PC-3 (cell line): ENCODE measurements at regions not wholly inside any gene's neighbourhood (a gene's known extent, or its start where the extent isn't known, plus 50 kb on each side); places are given as distances from the start of the nearest gene placed in this dataset.

Experiments
- ATAC-seq: fragments of 200-7000 bp; cut with Tn5 transposase; 2 replicates; pipeline ENCODE4 v1.9.1; 2020; ENCODE audit warnings: mild to moderate bottlenecking, moderate library complexity
- BruUV-seq: library from RNA; stranded (reverse); fragments of 400-500 nt; replicated peaks from 2 replicates; lab custom pipeline; 2021; lab: Mats Ljungman, UMichigan
- CTCF ChIA-PET: fragments of 300-600 bp; sonication (Branson Sonifier 250); formaldehyde crosslinking; loops from one replicate; lab custom pipeline; 2022; ENCODE audit warnings: antibody characterized with exemption; lab: Charles Lee
- POLR2A ChIA-PET: fragments of 300-600 bp; sonication (Branson Sonifier 250); formaldehyde crosslinking; loops from one replicate; lab custom pipeline; 2022; ENCODE audit warnings: antibody characterized with exemption; ENCODE audit not compliant: unreplicated experiment; lab: Charles Lee
- DNase-seq: peaks from one replicate; pipeline ENCODE4 v3.0.0-alpha.2; 2015
- H2AFZ ChIP-seq: fragments of 300-600 bp; sonication (generic); 2 replicates; pipeline ENCODE4 v1.6.0; 2016; ENCODE audit warnings: antibody characterized with exemption, low read length
- H3F3A ChIP-seq: fragments of 300-600 bp; sonication (generic); one replicate; pipeline ENCODE4 v1.6.0; 2017; ENCODE audit warnings: antibody characterized with exemption, low read length, control low read depth, mild to moderate bottlenecking; ENCODE audit not compliant: unreplicated experiment
- H3K27ac ChIP-seq: fragments of 300-600 bp; sonication (generic); 2 replicates; pipeline ENCODE4 v1.5.1; 2016; ENCODE audit warnings: mild to moderate bottlenecking, low read length
- H3K27me3 ChIP-seq: fragments of 300-600 bp; sonication (generic); 2 replicates; pipeline ENCODE4 v1.6.1; 2016; ENCODE audit warnings: low read length, mixed read lengths
- H3K36me3 ChIP-seq: fragments of 300-600 bp; sonication (generic); 2 replicates; pipeline ENCODE4 v1.6.1; 2016; ENCODE audit warnings: low read depth, mixed run types, low read length, mixed read lengths
- H3K4me1 ChIP-seq: fragments of 300-600 bp; sonication (generic); 2 replicates; pipeline ENCODE4 v1.5.1; 2016; ENCODE audit warnings: low read length; ENCODE audit not compliant: insufficient read depth
- H3K4me2 ChIP-seq: fragments of 300-600 bp; sonication (generic); 2 replicates; pipeline ENCODE4 v1.6.0; 2016; ENCODE audit warnings: low read length
- H3K4me3 ChIP-seq: fragments of 300-600 bp; sonication (generic); 2 replicates; pipeline ENCODE4 v1.5.1; 2016; ENCODE audit warnings: mild to moderate bottlenecking, low read length, mixed read lengths
- H3K79me2 ChIP-seq: fragments of 300-600 bp; sonication (generic); 2 replicates; pipeline ENCODE4 v1.6.1; 2017; ENCODE audit warnings: low read length, mixed read lengths
- H3K9ac ChIP-seq: fragments of 300-600 bp; sonication (generic); 2 replicates; pipeline ENCODE4 v1.6.0; 2016; ENCODE audit warnings: mild to moderate bottlenecking, low read length
- H3K9me2 ChIP-seq: fragments of 300-600 bp; sonication (generic); replicated peaks from 2 replicates; pipeline ENCODE4 v1.6.1; 2016; ENCODE audit warnings: mixed run types, low read length, mixed read lengths
- H3K9me3 ChIP-seq: fragments of 300-600 bp; sonication (generic); 2 replicates; pipeline ENCODE4 v1.6.1; 2016; ENCODE audit warnings: low read length, mixed read lengths
- H4K20me1 ChIP-seq: fragments of 300-600 bp; sonication (generic); 2 replicates; pipeline ENCODE4 v1.6.1; 2016; ENCODE audit warnings: low read length, mixed read lengths
- CTCF ChIP-seq: fragments of 300-600 bp; sonication (generic); conservative IDR thresholded peaks from 2 replicates; pipeline ENCODE4 v1.5.1; 2017; ENCODE audit warnings: antibody characterized with exemption, low read depth, mild to moderate bottlenecking, low read length
- EZH2 ChIP-seq: fragments of 300-600 bp; sonication (generic); IDR thresholded peaks from one replicate; pipeline ENCODE4 v1.6.1; 2017; ENCODE audit warnings: antibody characterized with exemption, mild to moderate bottlenecking, low read length; ENCODE audit not compliant: unreplicated experiment
- EZH2phosphoT487 ChIP-seq: fragments of 300-600 bp; sonication (generic); IDR thresholded peaks from 2 replicates; pipeline ENCODE4 v1.6.1; 2018; ENCODE audit warnings: mild to moderate bottlenecking, antibody characterized with exemption, low read length, borderline replicate concordance
- intact Hi-C: fragments of 100-400 bp; cut with micrococcal nuclease; formaldehyde crosslinking; loops from 2 replicates; pipeline ENCODE4 v1.9.0; 2023

DNA sequence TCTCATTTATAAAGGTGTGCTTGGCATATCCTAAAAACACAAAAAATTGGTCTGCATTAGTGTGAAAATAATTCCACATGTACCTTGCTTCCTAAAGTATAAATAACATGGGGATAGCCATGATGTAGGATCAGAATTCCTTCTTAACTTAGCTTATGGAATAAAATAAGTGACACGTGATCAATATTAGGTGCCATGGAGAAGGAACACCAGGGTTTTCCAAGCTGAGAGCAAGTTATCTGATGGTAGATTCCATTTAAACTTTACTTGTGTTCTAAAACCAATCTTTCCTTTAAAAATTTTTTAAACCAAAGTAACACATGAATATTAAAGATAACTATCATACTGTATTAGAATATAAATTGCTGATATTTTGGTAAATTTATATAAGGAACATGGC, 300.5 kb downstream of the ZPLD1 start:
- Histone ChIP-seq H4K20me1 (no peaks in the 10 kb centered on the region), H3K9ac (no peak overlapping the region), H3K79me2 (no peaks in the 10 kb centered on the region), H3K27me3 (no peaks in the 10 kb centered on the region), H3F3A (no peaks in the 10 kb centered on the region), H3K27ac (no peak overlapping the region), H3K36me3 (no peaks in the 10 kb centered on the region), H2AFZ (no peak overlapping the region), H3K9me2 (no peaks in the 10 kb centered on the region), H3K9me3 (no peaks in the 10 kb centered on the region), H3K4me2 (no peak overlapping the region), H3K4me1 (no peaks in the 10 kb centered on the region), H3K4me3 (no peak overlapping the region)
- POLR2A ChIA-PET, result no interaction called here
- BruUV-seq, result no TSS peak
- intact Hi-C loops, result no loop called here
- DNase-seq, result no peak
- ATAC-seq, result no peak
- CTCF ChIA-PET, result no interaction called here
- no peak for TF ChIP-seq EZH2
- TF ChIP-seq EZH2phosphoT487, result no peak
- TF ChIP-seq CTCF, result no peak

DNA sequence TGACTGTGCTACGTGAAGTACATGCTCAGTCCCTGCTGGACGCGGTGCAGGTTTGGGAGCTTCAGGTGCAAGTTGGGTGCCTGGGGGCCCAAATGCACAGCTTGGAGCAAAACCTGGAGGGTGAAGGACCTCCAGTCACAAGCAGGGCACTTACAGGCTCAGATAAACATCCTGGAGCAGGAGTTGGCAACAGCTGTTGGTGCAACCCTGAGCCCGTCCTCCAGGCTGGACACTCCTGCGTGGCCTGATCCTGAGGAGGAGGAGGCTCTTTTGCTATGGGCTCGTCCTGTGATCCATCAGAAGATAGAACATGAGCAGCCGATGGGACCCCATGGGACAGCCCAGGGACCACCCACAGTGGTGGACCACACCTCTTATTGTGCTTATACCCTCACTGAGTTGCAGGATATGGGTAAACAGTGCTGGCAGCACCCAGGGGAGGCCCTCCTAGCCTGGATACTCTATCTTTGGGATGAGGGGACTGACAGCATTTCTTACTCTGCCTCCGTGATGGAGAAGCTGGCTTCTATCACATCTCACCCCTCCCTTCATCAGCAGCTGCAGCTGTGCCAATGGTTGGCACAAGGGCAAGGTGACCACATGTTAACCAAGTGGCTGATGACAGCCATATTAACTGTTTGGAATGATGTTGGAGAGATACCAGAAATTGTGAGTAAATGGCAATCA, 301.6 kb downstream of the ZPLD1 start:
- Histone ChIP-seq H3K4me1 (no peaks in the 10 kb centered on the region), H3K79me2 (no peaks in the 10 kb centered on the region), H3K27ac (no peak overlapping the region), H3K9me2 (no peaks in the 10 kb centered on the region), H4K20me1 (no peaks in the 10 kb centered on the region), H3K9ac (no peak overlapping the region), H3K36me3 (no peaks in the 10 kb centered on the region), H3K4me3 (no peak overlapping the region), H3K27me3 (no peaks in the 10 kb centered on the region), H3F3A (no peaks in the 10 kb centered on the region), H3K4me2 (no peak overlapping the region), H2AFZ (no peak overlapping the region), H3K9me3 (no peaks in the 10 kb centered on the region)
- DNase-seq, result no peak
- TF ChIP-seq EZH2 (no peak), CTCF (no peak), EZH2phosphoT487 (no peak)
- intact Hi-C loops, result no loop called here
- BruUV-seq, result no TSS peak
- ChIA-PET CTCF (no interaction called here), POLR2A (no interaction called here)
- no peak for ATAC-seq

- ATAC-seq (no peak), DNase-seq (no peak)
- Histone ChIP-seq H2AFZ (no peak overlapping the region), H3K79me2 (no peaks in the 10 kb centered on the region), H3K4me3 (no peak overlapping the region), H3K9me2 (no peaks in the 10 kb centered on the region), H3K27me3 (no peaks in the 10 kb centered on the region), H4K20me1 (no peaks in the 10 kb centered on the region), H3K36me3 (no peaks in the 10 kb centered on the region), H3F3A (no peaks in the 10 kb centered on the region), H3K27ac (no peak overlapping the region), H3K9ac (no peak overlapping the region), H3K4me1 (no peaks in the 10 kb centered on the region), H3K9me3 (no peaks in the 10 kb centered on the region), H3K4me2 (no peak overlapping the region)
- ChIA-PET CTCF (no interaction called here), POLR2A (no interaction called here)
- intact Hi-C loops, result no loop called here
- TF ChIP-seq EZH2phosphoT487, result no peak
- TF ChIP-seq CTCF, result no peak
- BruUV-seq, result no TSS peak
Observed at GRCh38 chr3:102736975-102737304, 302.1 kb downstream of the ZPLD1 start.
